ENCODE measurements at regions not wholly inside any gene's neighbourhood (a gene's known extent, or its start where the extent isn't known, plus 50 kb on each side); places are given as distances from the start of the nearest gene placed in this dataset.
"Not testable (repeated sequence)": the region's sequence is repeated elsewhere in the genome, so short reads cannot be mapped to it uniquely, and the experiment has no call there.

GRCh38 chr5:2864515-2865105 is 113.1 kb upstream of the IRX2 start:
- no peaks in the 10 kb centered on the region for H3K36me3 ChIP-seq
- TF ChIP-seq CTCF (IDR thresholded peaks at IDR 0.05): no peak
- ATAC-seq (ENCODE audit: insufficient number of reproducible peaks, low FRiP score, low read depth) (no peak), DNase-seq (ENCODE audit: low spot score) (no peak)
- no peaks in the 10 kb centered on the region for H3K27me3 ChIP-seq (replicated peaks; ENCODE audit: insufficient read depth)
- no peaks in the 10 kb centered on the region for H3K9me3 ChIP-seq
- no peak overlapping the region for H3K27ac ChIP-seq
- H3K4me1 ChIP-seq (ENCODE audit: control insufficient read depth in 1 of 2, low read depth in 2 of 2): no peaks in the 10 kb centered on the region
- H3K4me3 ChIP-seq: no peak overlapping the region

- no peak for ATAC-seq (ENCODE audit: insufficient number of reproducible peaks, low FRiP score, low read depth)
- Histone ChIP-seq H3K4me1 (ENCODE audit: control insufficient read depth in 1 of 2, low read depth in 2 of 2) (no peaks in the 10 kb centered on the region), H3K9me3 (no peaks in the 10 kb centered on the region), H3K27me3 (replicated peaks; ENCODE audit: insufficient read depth) (no peaks in the 10 kb centered on the region), H3K36me3 (no peaks in the 10 kb centered on the region), H3K27ac (no peak overlapping the region), H3K4me3 (no peak overlapping the region)
- DNase-seq (ENCODE audit: low spot score): no peak
- no peak for TF ChIP-seq CTCF (IDR thresholded peaks at IDR 0.05)
Measured at GRCh38 chr5:2863675-2864433, 112.4 kb upstream of the IRX2 start.

GRCh38 chr5:2863133-2863532 is 111.7 kb upstream of the IRX2 start:
- Histone ChIP-seq H3K36me3 (no peaks in the 10 kb centered on the region), H3K4me3 (no peak overlapping the region), H3K4me1 (ENCODE audit: control insufficient read depth in 1 of 2, low read depth in 2 of 2) (no peaks in the 10 kb centered on the region), H3K27me3 (replicated peaks; ENCODE audit: insufficient read depth) (no peaks in the 10 kb centered on the region), H3K9me3 (no peaks in the 10 kb centered on the region), H3K27ac (no peak overlapping the region)
- no peak for TF ChIP-seq CTCF (IDR thresholded peaks at IDR 0.05)
- ATAC-seq (ENCODE audit: insufficient number of reproducible peaks, low FRiP score, low read depth): no peak
- no peak for DNase-seq (ENCODE audit: low spot score)

GRCh38 chr5:2862176-2862575 is 110.7 kb upstream of the IRX2 start:
- not testable (repeated sequence) for H3K27ac ChIP-seq; H3K4me1 ChIP-seq (ENCODE audit: control insufficient read depth in 1 of 2, low read depth in 2 of 2); DNase-seq (ENCODE audit: low spot score); H3K9me3 ChIP-seq; H3K4me3 ChIP-seq; H3K27me3 ChIP-seq (replicated peaks; ENCODE audit: insufficient read depth); ATAC-seq (ENCODE audit: insufficient number of reproducible peaks, low FRiP score, low read depth); H3K36me3 ChIP-seq

- no peaks in the 10 kb centered on the region for H3K36me3 ChIP-seq
- TF ChIP-seq CTCF (IDR thresholded peaks at IDR 0.05): no peak
- no peak overlapping the region for H3K27ac ChIP-seq
- no peaks in the 10 kb centered on the region for H3K9me3 ChIP-seq
- no peaks in the 10 kb centered on the region for H3K27me3 ChIP-seq (replicated peaks; ENCODE audit: insufficient read depth)
- no peak overlapping the region for H3K4me3 ChIP-seq
- DNase-seq (ENCODE audit: low spot score) (no peak), ATAC-seq (ENCODE audit: insufficient number of reproducible peaks, low FRiP score, low read depth) (no peak)
- no peaks in the 10 kb centered on the region for H3K4me1 ChIP-seq (ENCODE audit: control insufficient read depth in 1 of 2, low read depth in 2 of 2)
Measured at GRCh38 chr5:2861605-2862004, 110.1 kb upstream of the IRX2 start.
